ENCODE measurements at regions not wholly inside any gene's neighbourhood (a gene's known extent, or its start where the extent isn't known, plus 50 kb on each side); places are given as distances from the start of the nearest gene placed in this dataset.

GRCh38 chr2:34419856-34420255, 820.8 kb upstream of the FAM98A start:
- no peaks in the 10 kb centered on the region for H3K4me1 Mint-ChIP-seq (ENCODE audit: low read depth, unreplicated experiment)
- H3K27ac Mint-ChIP-seq (ENCODE audit: unreplicated experiment) = no peak overlapping the region
- no TSS peak for BruUV-seq (replicated peaks)
- CTCF ChIA-PET = no interaction called here
- no peaks in the 10 kb centered on the region for H3K27me3 Mint-ChIP-seq (ENCODE audit: unreplicated experiment)
- H3K9me3 Mint-ChIP-seq (ENCODE audit: low read depth, unreplicated experiment) = peaks cover 26% of the 10 kb centered on the region
- intact Hi-C loops (cut with micrococcal nuclease; ENCODE audit: unreplicated experiment) = no loop called here
- no peak overlapping the region for H3K4me3 Mint-ChIP-seq (ENCODE audit: low read depth, unreplicated experiment)
- no peaks in the 10 kb centered on the region for H3K36me3 Mint-ChIP-seq (ENCODE audit: insufficient read depth, unreplicated experiment)
- TF ChIP-seq CTCF (IDR thresholded peaks at IDR 0.05; ENCODE audit: unreplicated experiment) = no peak
- DNase-seq = no peak

GRCh38 chr2:34416856-34417255, 817.8 kb upstream of the FAM98A start:
- no peaks in the 10 kb centered on the region for H3K36me3 Mint-ChIP-seq (ENCODE audit: insufficient read depth, unreplicated experiment)
- intact Hi-C loops (cut with micrococcal nuclease; ENCODE audit: unreplicated experiment) = no loop called here
- BruUV-seq (replicated peaks) = no TSS peak
- peaks cover 21% of the 10 kb centered on the region for H3K9me3 Mint-ChIP-seq (ENCODE audit: low read depth, unreplicated experiment)
- DNase-seq = no peak
- no peak for TF ChIP-seq CTCF (IDR thresholded peaks at IDR 0.05; ENCODE audit: unreplicated experiment)
- no peaks in the 10 kb centered on the region for H3K4me1 Mint-ChIP-seq (ENCODE audit: low read depth, unreplicated experiment)
- no peaks in the 10 kb centered on the region for H3K27me3 Mint-ChIP-seq (ENCODE audit: unreplicated experiment)
- CTCF ChIA-PET = no interaction called here
- H3K4me3 Mint-ChIP-seq (ENCODE audit: low read depth, unreplicated experiment) = no peak overlapping the region
- H3K27ac Mint-ChIP-seq (ENCODE audit: unreplicated experiment) = no peak overlapping the region

- CTCF ChIA-PET = no interaction called here
- H3K4me3 Mint-ChIP-seq (ENCODE audit: low read depth, unreplicated experiment) = no peak overlapping the region
- H3K27ac Mint-ChIP-seq (ENCODE audit: unreplicated experiment) = no peak overlapping the region
- H3K36me3 Mint-ChIP-seq (ENCODE audit: insufficient read depth, unreplicated experiment) = no peaks in the 10 kb centered on the region
- H3K27me3 Mint-ChIP-seq (ENCODE audit: unreplicated experiment) = no peaks in the 10 kb centered on the region
- TF ChIP-seq CTCF (IDR thresholded peaks at IDR 0.05; ENCODE audit: unreplicated experiment) = no peak
- BruUV-seq (replicated peaks) = no TSS peak
- H3K9me3 Mint-ChIP-seq (ENCODE audit: low read depth, unreplicated experiment) = peaks cover 17% of the 10 kb centered on the region
- H3K4me1 Mint-ChIP-seq (ENCODE audit: low read depth, unreplicated experiment) = no peaks in the 10 kb centered on the region
- DNase-seq = no peak
- intact Hi-C loops (cut with micrococcal nuclease; ENCODE audit: unreplicated experiment) = no loop called here
These were observed 815.8 kb upstream of the FAM98A start for GRCh38 chr2:34414856-34415255.

- Mint-ChIP-seq H3K27ac (ENCODE audit: unreplicated experiment) (no peak overlapping the region), H3K27me3 (ENCODE audit: unreplicated experiment) (no peaks in the 10 kb centered on the region), H3K4me3 (ENCODE audit: low read depth, unreplicated experiment) (no peak overlapping the region), H3K9me3 (ENCODE audit: low read depth, unreplicated experiment) (peaks cover 8% of the 10 kb centered on the region), H3K36me3 (ENCODE audit: insufficient read depth, unreplicated experiment) (no peaks in the 10 kb centered on the region), H3K4me1 (ENCODE audit: low read depth, unreplicated experiment) (no peaks in the 10 kb centered on the region)
- TF ChIP-seq CTCF (IDR thresholded peaks at IDR 0.05; ENCODE audit: unreplicated experiment) = no peak
- DNase-seq = no peak
- no TSS peak for BruUV-seq (replicated peaks)
- intact Hi-C loops (cut with micrococcal nuclease; ENCODE audit: unreplicated experiment) = no loop called here
- CTCF ChIA-PET = no interaction called here
These were observed 809.0 kb upstream of the FAM98A start for GRCh38 chr2:34408100-34408499.

- no peak for DNase-seq
- BruUV-seq (replicated peaks) = no TSS peak
- H3K9me3 Mint-ChIP-seq (ENCODE audit: low read depth, unreplicated experiment) = peaks cover 5% of the 10 kb centered on the region
- no peaks in the 10 kb centered on the region for H3K27me3 Mint-ChIP-seq (ENCODE audit: unreplicated experiment)
- no peaks in the 10 kb centered on the region for H3K36me3 Mint-ChIP-seq (ENCODE audit: insufficient read depth, unreplicated experiment)
- CTCF ChIA-PET = no interaction called here
- H3K4me1 Mint-ChIP-seq (ENCODE audit: low read depth, unreplicated experiment) = no peaks in the 10 kb centered on the region
- no peak overlapping the region for H3K4me3 Mint-ChIP-seq (ENCODE audit: low read depth, unreplicated experiment)
- intact Hi-C loops (cut with micrococcal nuclease; ENCODE audit: unreplicated experiment) = no loop called here
- H3K27ac Mint-ChIP-seq (ENCODE audit: unreplicated experiment) = no peak overlapping the region
- no peak for TF ChIP-seq CTCF (IDR thresholded peaks at IDR 0.05; ENCODE audit: unreplicated experiment)
These were observed 804.4 kb upstream of the FAM98A start for GRCh38 chr2:34403512-34403911.
